ENCODE measurements at regions not wholly inside any gene's neighbourhood (a gene's known extent, or its start where the extent isn't known, plus 50 kb on each side); places are given as distances from the start of the nearest gene placed in this dataset.

GRCh38 chr7:114785496-114785895 lies 136.4 kb upstream of the MDFIC start:
- H3K27me3 Mint-ChIP-seq (ENCODE audit: low read depth), result no peaks in the 10 kb centered on the region
- no peak for TF ChIP-seq CTCF (IDR thresholded peaks at IDR 0.05; ENCODE audit: unreplicated experiment)
- H3K4me1 Mint-ChIP-seq, result peaks cover 2% of the 10 kb centered on the region
- H3K36me3 Mint-ChIP-seq, result peaks cover 2% of the 10 kb centered on the region
- no peak overlapping the region for H3K4me3 Mint-ChIP-seq
- H3K9me3 Mint-ChIP-seq, result peaks cover 10% of the 10 kb centered on the region
- H3K27ac Mint-ChIP-seq, result no peak overlapping the region
- no peak for DNase-seq (ENCODE audit: low spot score in 2 of 2, unreplicated experiment in 2 of 2)

GRCh38 chr7:114786455-114786854 lies 135.4 kb upstream of the MDFIC start:
- no peak for TF ChIP-seq CTCF (IDR thresholded peaks at IDR 0.05; ENCODE audit: unreplicated experiment)
- peaks cover 10% of the 10 kb centered on the region for H3K9me3 Mint-ChIP-seq
- H3K4me3 Mint-ChIP-seq, result no peak overlapping the region

GRCh38 chr7:114787556-114787955 lies 134.3 kb upstream of the MDFIC start:
- DNase-seq (ENCODE audit: low spot score in 2 of 2, unreplicated experiment in 2 of 2), result no peak
- no peak for TF ChIP-seq CTCF (IDR thresholded peaks at IDR 0.05; ENCODE audit: unreplicated experiment)

More at GRCh38 chr7:114786455-114786854, 135.4 kb upstream of the MDFIC start:
- H3K27ac Mint-ChIP-seq, result no peak overlapping the region
- H3K4me1 Mint-ChIP-seq, result peaks cover 2% of the 10 kb centered on the region
- no peaks in the 10 kb centered on the region for H3K27me3 Mint-ChIP-seq (ENCODE audit: low read depth)
- no peak for DNase-seq (ENCODE audit: low spot score in 2 of 2, unreplicated experiment in 2 of 2)
- H3K36me3 Mint-ChIP-seq, result peaks cover 2% of the 10 kb centered on the region

GRCh38 chr7:114788706-114789105 lies 133.2 kb upstream of the MDFIC start:
- H3K4me1 Mint-ChIP-seq, result peaks cover 2% of the 10 kb centered on the region
- no peaks in the 10 kb centered on the region for H3K27me3 Mint-ChIP-seq (ENCODE audit: low read depth)
- no peak for TF ChIP-seq CTCF (IDR thresholded peaks at IDR 0.05; ENCODE audit: unreplicated experiment)
- no peak overlapping the region for H3K4me3 Mint-ChIP-seq
- no peak for DNase-seq (ENCODE audit: low spot score in 2 of 2, unreplicated experiment in 2 of 2)
- H3K9me3 Mint-ChIP-seq, result peaks cover 10% of the 10 kb centered on the region
- peaks cover 2% of the 10 kb centered on the region for H3K36me3 Mint-ChIP-seq
- H3K27ac Mint-ChIP-seq, result no peak overlapping the region

More at GRCh38 chr7:114787556-114787955, 134.3 kb upstream of the MDFIC start:
- Mint-ChIP-seq H3K27ac (no peak overlapping the region), H3K9me3 (peaks cover 10% of the 10 kb centered on the region), H3K4me1 (peaks cover 2% of the 10 kb centered on the region), H3K27me3 (ENCODE audit: low read depth) (no peaks in the 10 kb centered on the region), H3K4me3 (no peak overlapping the region), H3K36me3 (peaks cover 2% of the 10 kb centered on the region)

- Mint-ChIP-seq H3K36me3 (peaks cover 2% of the 10 kb centered on the region), H3K27ac (no peak overlapping the region), H3K27me3 (ENCODE audit: low read depth) (no peaks in the 10 kb centered on the region), H3K4me1 (peaks cover 2% of the 10 kb centered on the region), H3K4me3 (no peak overlapping the region), H3K9me3 (peaks cover 10% of the 10 kb centered on the region)
- TF ChIP-seq CTCF (IDR thresholded peaks at IDR 0.05; ENCODE audit: unreplicated experiment), result no peak
- no peak for DNase-seq (ENCODE audit: low spot score in 2 of 2, unreplicated experiment in 2 of 2)
Observed at GRCh38 chr7:114789161-114789560, 132.7 kb upstream of the MDFIC start.

GRCh38 chr7:114789871-114790311 lies 132.0 kb upstream of the MDFIC start:
- Mint-ChIP-seq H3K36me3 (peaks cover 2% of the 10 kb centered on the region), H3K27ac (no peak overlapping the region), H3K9me3 (peaks cover 10% of the 10 kb centered on the region), H3K27me3 (ENCODE audit: low read depth) (no peaks in the 10 kb centered on the region), H3K4me3 (no peak overlapping the region), H3K4me1 (peaks cover 2% of the 10 kb centered on the region)
- no peak for TF ChIP-seq CTCF (IDR thresholded peaks at IDR 0.05; ENCODE audit: unreplicated experiment)
- no peak for DNase-seq (ENCODE audit: low spot score in 2 of 2, unreplicated experiment in 2 of 2)
